Retinal pigment epithelial cell (primary cell): ENCODE measurements at regions not wholly inside any gene's neighbourhood (a gene's known extent, or its start where the extent isn't known, plus 50 kb on each side); places are given as distances from the start of the nearest gene placed in this dataset.

ENCODE experiments used
- DNase-seq: peaks from one replicate; pipeline ENCODE4 v3.0.0-alpha.2; 2010; ENCODE audit warnings: low read depth
- H3K4me3 ChIP-seq: 2 replicates; pipeline ENCODE4 v1.5.1; 2011; ENCODE audit warnings: mild to moderate bottlenecking, low read length, control low read depth, moderate library complexity
- TF ChIP-seq, protein P1 (sequence below): conservative IDR thresholded peaks from 2 replicates; pipeline ENCODE4 v1.5.1; 2011; ENCODE audit warnings: low read depth, low read length, control low read depth, inconsistent platforms

DNA sequence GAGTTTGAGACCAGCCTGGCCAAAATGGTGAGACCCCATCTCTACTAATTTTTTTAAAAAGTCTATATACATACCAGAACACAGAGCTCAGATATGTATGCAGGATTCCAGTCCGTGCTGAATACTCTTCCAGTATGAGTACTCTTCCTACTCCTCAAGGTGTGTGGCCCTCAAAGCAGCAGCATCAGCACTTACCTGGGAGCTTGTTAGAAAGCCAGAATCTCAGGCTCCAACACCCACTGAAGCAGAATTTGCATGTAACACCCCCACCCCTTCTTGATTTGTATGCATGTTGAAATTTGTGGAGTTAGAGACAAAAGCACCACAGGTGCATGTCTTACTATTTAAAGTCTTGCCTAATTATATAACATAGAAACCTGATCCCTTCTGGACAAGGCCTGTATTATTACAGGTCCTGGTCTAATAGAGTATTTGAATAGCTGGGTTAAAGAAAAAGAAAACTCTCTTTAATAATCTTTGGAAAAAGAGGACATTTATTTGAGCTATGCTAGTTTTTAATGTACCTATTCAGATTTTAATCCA, 50.3 kb upstream of the NFE2L2 start:
- TF ChIP-seq, protein P1, sequence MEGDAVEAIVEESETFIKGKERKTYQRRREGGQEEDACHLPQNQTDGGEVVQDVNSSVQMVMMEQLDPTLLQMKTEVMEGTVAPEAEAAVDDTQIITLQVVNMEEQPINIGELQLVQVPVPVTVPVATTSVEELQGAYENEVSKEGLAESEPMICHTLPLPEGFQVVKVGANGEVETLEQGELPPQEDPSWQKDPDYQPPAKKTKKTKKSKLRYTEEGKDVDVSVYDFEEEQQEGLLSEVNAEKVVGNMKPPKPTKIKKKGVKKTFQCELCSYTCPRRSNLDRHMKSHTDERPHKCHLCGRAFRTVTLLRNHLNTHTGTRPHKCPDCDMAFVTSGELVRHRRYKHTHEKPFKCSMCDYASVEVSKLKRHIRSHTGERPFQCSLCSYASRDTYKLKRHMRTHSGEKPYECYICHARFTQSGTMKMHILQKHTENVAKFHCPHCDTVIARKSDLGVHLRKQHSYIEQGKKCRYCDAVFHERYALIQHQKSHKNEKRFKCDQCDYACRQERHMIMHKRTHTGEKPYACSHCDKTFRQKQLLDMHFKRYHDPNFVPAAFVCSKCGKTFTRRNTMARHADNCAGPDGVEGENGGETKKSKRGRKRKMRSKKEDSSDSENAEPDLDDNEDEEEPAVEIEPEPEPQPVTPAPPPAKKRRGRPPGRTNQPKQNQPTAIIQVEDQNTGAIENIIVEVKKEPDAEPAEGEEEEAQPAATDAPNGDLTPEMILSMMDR, result no peak
- DNase-seq, result no peak
- no peak overlapping the region for H3K4me3 ChIP-seq

DNA sequence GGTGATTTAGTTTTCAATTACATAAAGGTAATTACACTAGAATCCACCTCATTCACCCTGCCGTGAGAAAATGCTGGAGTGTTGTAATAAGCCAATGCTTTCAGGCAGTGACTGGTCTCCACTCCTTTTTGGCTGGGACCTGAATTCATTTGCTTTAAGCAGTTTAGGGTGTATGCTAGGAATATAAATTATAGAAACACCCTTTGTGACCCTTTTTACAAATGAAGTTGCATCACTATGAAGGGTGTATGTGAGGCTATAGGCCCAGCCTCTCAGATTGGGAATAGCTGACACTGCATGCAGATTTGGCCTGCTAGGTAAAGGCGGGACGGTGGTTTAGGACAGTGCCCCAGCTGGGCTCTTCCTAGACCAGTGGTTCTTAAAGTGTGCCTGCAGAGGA, 50.8 kb upstream of the NFE2L2 start:
- DNase-seq, result no peak
- H3K4me3 ChIP-seq, result no peak overlapping the region
- TF ChIP-seq, protein P1, result no peak

DNA sequence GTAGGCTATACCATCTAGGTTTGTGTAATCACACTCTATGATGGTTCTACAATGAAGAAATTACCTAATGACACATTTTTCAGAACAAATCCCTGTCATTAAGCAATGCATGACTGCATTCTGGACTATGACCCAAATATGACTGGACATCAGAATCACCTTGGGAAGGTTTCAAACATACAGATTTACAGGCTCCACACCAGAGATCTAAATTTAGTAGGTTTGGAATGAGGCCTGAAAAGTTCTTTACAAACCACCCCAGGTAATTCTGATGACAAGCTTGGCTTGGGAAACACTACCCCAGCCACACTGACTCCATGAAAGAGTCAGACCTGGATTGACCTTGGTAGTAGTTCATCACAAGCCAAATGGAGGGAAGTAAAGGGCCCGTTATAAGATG, 52.2 kb upstream of the NFE2L2 start:
- no peak overlapping the region for H3K4me3 ChIP-seq
- TF ChIP-seq, protein P1, result no peak
- DNase-seq, result no peak

DNA sequence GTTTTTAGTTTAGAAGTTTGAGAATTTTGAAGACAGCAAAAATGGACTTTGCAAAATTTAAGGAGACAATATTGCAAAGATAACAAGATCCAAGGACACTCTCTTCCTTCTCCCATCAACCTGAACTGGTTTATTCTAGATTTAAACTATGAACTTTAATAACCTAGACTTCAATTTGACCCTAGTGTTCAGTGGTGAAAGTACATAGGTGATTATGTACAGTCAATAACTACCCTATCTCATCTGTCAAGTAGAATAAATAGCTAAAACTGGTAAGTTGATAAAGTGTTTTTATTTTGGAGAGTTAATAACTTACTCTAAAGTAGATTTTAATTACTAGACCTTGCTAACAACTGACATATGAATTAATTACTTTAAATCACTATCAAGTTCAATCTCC, 52.9 kb upstream of the NFE2L2 start:
- TF ChIP-seq, protein P1, result no peak
- no peak for DNase-seq
- no peak overlapping the region for H3K4me3 ChIP-seq

DNA sequence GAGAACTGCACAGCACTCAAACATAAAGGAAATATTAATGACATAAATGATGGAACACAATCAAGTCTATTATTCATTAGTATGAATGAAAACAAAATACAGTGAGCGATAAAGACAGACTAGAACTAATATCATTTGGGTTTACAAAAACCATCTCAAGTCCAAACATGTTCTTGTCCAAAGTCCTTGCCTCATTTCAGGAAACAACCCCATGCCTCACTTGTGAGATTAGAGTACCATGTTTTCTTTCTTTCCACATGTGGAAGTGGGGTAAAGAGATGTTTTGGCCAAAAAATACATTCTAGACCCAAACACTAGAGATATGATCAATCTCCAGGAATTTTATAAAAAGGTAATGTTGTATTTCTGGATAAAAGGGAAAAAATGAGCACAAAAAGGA, 53.3 kb upstream of the NFE2L2 start:
- TF ChIP-seq, protein P1, result no peak
- no peak for DNase-seq
- no peak overlapping the region for H3K4me3 ChIP-seq

DNA sequence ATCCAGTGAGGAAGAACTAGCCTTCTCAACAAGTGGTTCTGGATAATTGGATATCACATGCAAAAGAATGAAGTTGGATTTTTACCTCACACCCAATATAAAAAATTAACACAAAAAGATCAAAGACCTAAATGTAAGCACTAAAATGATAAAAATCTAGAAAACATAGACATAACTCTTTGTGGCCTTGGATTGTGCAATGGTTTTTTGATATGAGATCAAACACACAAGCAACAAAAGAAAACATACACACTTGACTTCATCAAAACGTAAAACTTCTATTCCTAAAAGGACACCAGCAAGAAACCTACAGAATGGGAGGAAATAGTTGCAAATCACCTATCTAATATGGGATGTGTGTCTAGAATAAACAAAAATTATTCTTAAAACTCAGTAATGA, 54.1 kb upstream of the NFE2L2 start:
- H3K4me3 ChIP-seq, result no peak overlapping the region
- no peak for DNase-seq
- TF ChIP-seq, protein P1, result no peak

DNA sequence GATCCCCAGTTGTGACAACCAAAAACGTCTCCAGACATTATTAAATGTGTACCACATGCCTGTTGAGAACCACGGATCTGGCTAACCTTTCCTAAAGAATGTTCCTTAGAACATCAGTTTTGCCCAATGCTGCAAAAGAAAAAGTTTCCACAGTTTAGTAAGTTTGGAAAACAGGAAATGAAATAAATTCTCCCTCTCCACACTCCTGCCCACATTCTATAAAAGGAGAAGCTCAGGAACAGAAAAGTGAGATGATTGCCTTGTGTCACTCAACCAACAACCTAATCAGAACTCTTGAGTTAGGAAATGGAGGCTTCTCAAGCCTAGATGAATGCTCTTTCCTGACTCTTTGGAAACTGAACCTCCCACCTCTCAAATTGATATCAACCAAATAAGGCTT, 56.1 kb upstream of the NFE2L2 start:
- TF ChIP-seq, protein P1, result no peak
- no peak for DNase-seq
- H3K4me3 ChIP-seq, result no peak overlapping the region
